Colonic mucosa (tissue), 4 donors: ENCODE measurements at regions not wholly inside any gene's neighbourhood (a gene's known extent, or its start where the extent isn't known, plus 50 kb on each side); places are given as distances from the start of the nearest gene placed in this dataset.

Source experiments
- DNase-seq: peaks from one replicate; pipeline ENCODE4 v3.0.0-alpha.2; 2020
- H3K27ac ChIP-seq: fragments of 200-600 bp; one replicate; pipeline ENCODE4 v1.8.0; 2021
- H3K27me3 ChIP-seq: fragments of 200-600 bp; one replicate; pipeline ENCODE4 v1.8.0; 2021
- H3K36me3 ChIP-seq: fragments of 200-600 bp; one replicate; pipeline ENCODE4 v1.8.0; 2021
- H3K4me1 ChIP-seq: fragments of 200-600 bp; one replicate; pipeline ENCODE4 v1.8.0; 2021; ENCODE audit warnings: mild to moderate bottlenecking
- H3K4me3 ChIP-seq: fragments of 200-600 bp; one replicate; pipeline ENCODE4 v1.8.0; 2021
- H3K9ac ChIP-seq, 2 donors: one replicate each; pipeline ENCODE4 v1.7.0; 2013; ENCODE audit warnings: control low read depth in 2 of 2, low read depth in 2 of 2, low read length in 2 of 2
- H3K9me3 ChIP-seq: fragments of 200-600 bp; one replicate; pipeline ENCODE4 v1.8.0; 2021
- intact Hi-C: fragments of 100-400 bp; cut with DNase I; formaldehyde crosslinking; loops from one replicate; pipeline ENCODE4 v1.14.1; 2022
- TF ChIP-seq, protein P1 (sequence below): fragments of 200-600 bp; IDR thresholded peaks from one replicate; pipeline ENCODE4 v1.8.0; 2022; ENCODE audit warnings: antibody characterized with exemption, mild to moderate bottlenecking
- donor health status: healthy.
- donor health status: DM: no; HTN: no; CAD: no.
- donor health status: DM: no; HTN: no; CAD: no.

DNA sequence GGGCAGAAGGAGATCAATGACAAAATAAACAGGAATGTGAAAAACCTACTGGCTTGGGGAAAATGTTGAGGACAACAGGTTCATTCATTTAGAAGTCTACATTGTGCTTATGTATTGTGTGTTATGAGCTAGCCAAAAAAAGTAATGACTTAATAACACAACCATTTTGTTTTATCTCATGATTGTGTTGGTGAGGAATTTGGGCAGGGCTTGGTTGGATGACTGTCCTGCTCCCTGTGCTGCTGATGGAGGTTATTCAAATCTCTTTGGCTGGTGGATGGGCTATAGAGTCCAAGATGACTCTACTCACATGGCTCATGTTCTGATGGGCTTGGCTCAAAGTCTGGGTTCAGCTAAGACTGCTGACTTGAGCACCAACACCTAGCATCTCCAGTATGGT, 116.3 kb downstream of the HS3ST1 start:
- Histone ChIP-seq H3K9ac (no peak overlapping the region), H3K9me3 (no peaks in the 10 kb centered on the region), H3K36me3 (no peaks in the 10 kb centered on the region), H3K27ac (no peak overlapping the region), H3K4me1 (no peaks in the 10 kb centered on the region), H3K27me3 (no peaks in the 10 kb centered on the region), H3K4me3 (no peak overlapping the region)
- no peak for DNase-seq
- TF ChIP-seq, protein P1, sequence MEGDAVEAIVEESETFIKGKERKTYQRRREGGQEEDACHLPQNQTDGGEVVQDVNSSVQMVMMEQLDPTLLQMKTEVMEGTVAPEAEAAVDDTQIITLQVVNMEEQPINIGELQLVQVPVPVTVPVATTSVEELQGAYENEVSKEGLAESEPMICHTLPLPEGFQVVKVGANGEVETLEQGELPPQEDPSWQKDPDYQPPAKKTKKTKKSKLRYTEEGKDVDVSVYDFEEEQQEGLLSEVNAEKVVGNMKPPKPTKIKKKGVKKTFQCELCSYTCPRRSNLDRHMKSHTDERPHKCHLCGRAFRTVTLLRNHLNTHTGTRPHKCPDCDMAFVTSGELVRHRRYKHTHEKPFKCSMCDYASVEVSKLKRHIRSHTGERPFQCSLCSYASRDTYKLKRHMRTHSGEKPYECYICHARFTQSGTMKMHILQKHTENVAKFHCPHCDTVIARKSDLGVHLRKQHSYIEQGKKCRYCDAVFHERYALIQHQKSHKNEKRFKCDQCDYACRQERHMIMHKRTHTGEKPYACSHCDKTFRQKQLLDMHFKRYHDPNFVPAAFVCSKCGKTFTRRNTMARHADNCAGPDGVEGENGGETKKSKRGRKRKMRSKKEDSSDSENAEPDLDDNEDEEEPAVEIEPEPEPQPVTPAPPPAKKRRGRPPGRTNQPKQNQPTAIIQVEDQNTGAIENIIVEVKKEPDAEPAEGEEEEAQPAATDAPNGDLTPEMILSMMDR = no peak
- intact Hi-C loops = no loop called here

DNA sequence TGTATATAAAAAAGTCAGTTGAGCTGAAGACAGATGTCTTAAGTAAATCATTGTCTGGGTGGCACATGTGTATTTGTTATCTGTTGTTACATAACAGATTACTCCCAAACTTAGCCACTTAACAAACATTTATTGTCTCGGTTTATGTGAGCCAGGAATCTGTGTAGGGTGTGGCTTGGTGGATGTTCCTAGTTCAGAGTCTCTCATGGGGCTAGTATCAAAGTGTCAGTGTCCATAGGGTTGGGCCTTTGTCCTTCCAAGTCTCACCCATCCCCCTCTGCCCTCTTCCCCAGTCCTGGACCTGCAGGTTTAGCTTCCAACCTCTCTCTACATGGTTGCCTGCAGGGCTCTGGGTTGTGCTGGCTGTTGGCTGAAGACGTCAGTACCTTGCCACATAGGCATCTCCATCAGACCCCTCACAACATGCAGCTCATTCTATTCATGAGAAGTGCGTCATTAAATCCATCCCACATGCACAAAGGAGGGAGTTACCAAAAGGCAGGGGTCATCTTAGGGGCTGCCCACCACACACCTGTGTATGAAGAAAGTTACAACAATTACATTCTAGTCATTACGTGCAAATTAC, 127.5 kb downstream of the HS3ST1 start:
- TF ChIP-seq, protein P1 = no peak
- Histone ChIP-seq H3K4me3 (no peak overlapping the region), H3K9ac (no peak overlapping the region), H3K27ac (no peak overlapping the region), H3K36me3 (no peaks in the 10 kb centered on the region), H3K4me1 (no peaks in the 10 kb centered on the region), H3K9me3 (no peaks in the 10 kb centered on the region), H3K27me3 (no peaks in the 10 kb centered on the region)
- no peak for DNase-seq
- intact Hi-C loops = no loop called here

DNA sequence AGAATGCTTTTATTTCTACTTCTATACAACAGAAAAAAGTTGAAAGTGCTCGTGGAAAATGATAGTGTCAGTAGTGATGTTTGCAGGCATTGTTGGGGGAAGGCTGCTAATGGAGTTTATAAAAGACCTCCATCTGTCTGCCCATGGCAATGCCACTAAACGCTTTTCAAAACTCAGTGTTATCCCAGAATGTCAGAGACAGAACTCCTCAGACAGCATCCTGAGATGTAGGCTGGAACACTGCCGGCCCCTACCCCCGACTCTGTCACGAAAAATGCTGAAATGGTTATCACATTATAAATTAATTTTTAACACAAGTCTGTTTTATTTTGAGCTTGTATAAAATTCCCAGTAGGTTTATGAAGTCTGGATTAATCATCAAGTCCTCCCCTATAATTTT, 128.9 kb downstream of the HS3ST1 start:
- no peaks in the 10 kb centered on the region for H3K36me3 ChIP-seq
- H3K27me3 ChIP-seq = no peaks in the 10 kb centered on the region
- H3K4me3 ChIP-seq = no peak overlapping the region
- DNase-seq = no peak
- H3K27ac ChIP-seq = no peak overlapping the region
- TF ChIP-seq, protein P1 = no peak
- intact Hi-C loops = no loop called here
- H3K9me3 ChIP-seq = no peaks in the 10 kb centered on the region
- no peak overlapping the region for H3K9ac ChIP-seq
- H3K4me1 ChIP-seq = no peaks in the 10 kb centered on the region

DNA sequence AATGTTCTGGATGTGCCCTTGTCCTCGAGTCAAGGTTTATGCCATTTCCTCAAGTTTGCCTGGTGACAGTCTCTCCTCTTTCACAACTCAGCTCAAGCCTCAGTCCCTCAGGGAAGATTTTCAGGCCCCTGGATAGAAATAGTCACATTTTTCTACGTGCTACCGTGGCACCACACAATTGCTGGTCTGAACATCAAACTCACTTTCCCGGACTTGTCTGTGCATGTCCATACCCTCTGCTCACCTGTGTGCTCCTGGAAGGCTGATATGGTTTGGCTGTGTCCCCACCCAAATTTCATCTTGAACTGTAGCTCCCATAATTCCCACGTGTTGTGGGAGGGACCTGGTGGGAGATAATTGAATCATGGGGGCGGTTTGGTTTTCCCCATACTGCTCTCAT, 129.7 kb downstream of the HS3ST1 start:
- H3K27ac ChIP-seq = no peak overlapping the region
- intact Hi-C loops = no loop called here
- H3K4me3 ChIP-seq = no peak overlapping the region
- TF ChIP-seq, protein P1 = no peak
- no peaks in the 10 kb centered on the region for H3K36me3 ChIP-seq
- H3K9ac ChIP-seq = no peak overlapping the region
- no peaks in the 10 kb centered on the region for H3K4me1 ChIP-seq
- H3K27me3 ChIP-seq = no peaks in the 10 kb centered on the region
- no peaks in the 10 kb centered on the region for H3K9me3 ChIP-seq
- no peak for DNase-seq

DNA sequence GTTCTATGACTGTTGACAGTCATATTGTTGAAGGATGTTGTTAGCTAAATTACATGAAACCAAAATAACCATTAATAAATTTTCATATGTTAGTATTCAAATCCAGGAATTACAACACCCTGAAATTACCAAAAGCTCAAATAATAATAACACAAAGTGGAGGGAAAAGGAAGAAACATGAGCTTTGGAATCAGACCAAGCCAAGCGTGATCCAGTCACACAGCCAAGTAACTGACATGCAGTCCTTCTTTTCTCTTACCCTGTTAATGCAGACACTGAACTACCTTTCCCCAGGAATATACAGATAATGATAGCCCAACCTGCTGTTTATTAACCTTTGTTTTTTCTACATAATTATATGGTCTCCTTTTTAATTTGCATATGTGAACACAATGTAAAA, 130.2 kb downstream of the HS3ST1 start:
- TF ChIP-seq, protein P1 = no peak
- Histone ChIP-seq H3K4me1 (no peaks in the 10 kb centered on the region), H3K27me3 (no peaks in the 10 kb centered on the region), H3K27ac (no peak overlapping the region), H3K36me3 (no peaks in the 10 kb centered on the region), H3K9me3 (no peaks in the 10 kb centered on the region), H3K4me3 (no peak overlapping the region), H3K9ac (no peak overlapping the region)
- intact Hi-C loops = no loop called here
- DNase-seq = no peak

DNA sequence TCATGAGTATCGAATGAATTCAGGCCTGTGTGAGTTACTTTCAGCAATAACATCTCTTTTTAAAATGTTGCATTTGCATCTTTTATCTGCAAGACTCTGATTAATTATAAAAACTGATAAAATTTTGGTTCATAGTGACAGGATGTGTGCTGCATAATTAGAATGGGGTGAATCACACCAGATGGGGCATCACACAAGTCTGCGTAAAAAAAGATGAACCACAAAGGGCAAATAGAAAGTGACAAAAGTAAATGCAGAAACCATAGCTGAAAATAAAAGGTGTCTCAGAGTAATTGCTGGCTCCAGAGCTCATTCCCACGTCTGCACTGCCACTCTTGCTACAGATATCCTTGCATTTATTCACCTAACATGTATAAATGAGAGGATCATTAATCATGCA, 131.1 kb downstream of the HS3ST1 start:
- TF ChIP-seq, protein P1 = no peak
- DNase-seq = no peak
- H3K27me3 ChIP-seq = no peaks in the 10 kb centered on the region
- intact Hi-C loops = no loop called here
- no peaks in the 10 kb centered on the region for H3K36me3 ChIP-seq
- no peak overlapping the region for H3K9ac ChIP-seq
- H3K4me1 ChIP-seq = no peaks in the 10 kb centered on the region
- H3K27ac ChIP-seq = no peak overlapping the region
- no peak overlapping the region for H3K4me3 ChIP-seq
- H3K9me3 ChIP-seq = no peaks in the 10 kb centered on the region
